ENCODE measurements at regions not wholly inside any gene's neighbourhood (a gene's known extent, or its start where the extent isn't known, plus 50 kb on each side); places are given as distances from the start of the nearest gene placed in this dataset.

DNA sequence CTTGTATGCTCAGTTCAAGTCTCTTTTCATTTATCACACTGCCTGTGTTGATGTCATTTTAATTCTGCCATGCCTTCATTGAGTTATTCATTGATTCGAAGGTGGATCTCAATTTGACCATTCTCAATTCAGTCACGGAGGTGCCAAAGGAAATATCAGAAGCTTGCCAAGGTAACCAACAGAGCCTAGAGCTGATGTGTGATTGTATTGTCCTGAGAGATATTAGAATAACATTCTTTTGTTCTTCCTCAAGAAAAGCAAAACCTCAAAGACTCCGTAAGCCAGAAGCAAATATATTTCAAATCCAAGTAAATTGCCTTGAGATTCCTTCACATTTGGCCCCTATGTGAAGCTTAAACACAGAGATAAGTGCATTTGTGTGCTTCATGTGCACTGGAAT lies 345.3 kb downstream of the CXCL12 start:
- no peak overlapping the region for H3K27ac ChIP-seq
- no peak for DNase-seq (ENCODE audit: low read depth in 1 of 2, low spot score in 2 of 2)

DNA sequence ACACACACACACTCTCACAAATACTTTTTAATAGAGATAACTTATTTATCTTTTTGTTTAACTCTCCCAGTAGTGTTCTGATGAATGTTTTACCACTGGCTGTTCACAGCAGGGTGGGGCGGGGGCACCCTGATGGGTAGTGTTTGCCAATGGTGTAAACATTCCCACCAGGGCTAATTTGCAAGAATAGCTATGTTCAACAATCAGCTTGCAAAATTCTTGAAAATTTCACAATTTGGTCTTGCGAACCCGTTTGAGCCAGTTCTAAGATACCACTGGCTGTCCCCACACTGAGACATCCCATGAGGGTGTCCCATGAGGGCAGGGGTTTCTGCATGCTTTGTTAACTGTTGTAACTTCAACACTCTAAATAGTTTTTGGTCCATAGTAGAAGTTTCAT lies 348.5 kb downstream of the CXCL12 start:
- no peaks in the 10 kb centered on the region for H3K4me1 ChIP-seq (replicated peaks)

More for the DNA sequence above, 345.3 kb downstream of the CXCL12 start:
- Histone ChIP-seq H3K27me3 (replicated peaks) (no peaks in the 10 kb centered on the region), H3K4me3 (no peak overlapping the region), H3K36me3 (no peaks in the 10 kb centered on the region), H3K9me3 (replicated peaks) (no peaks in the 10 kb centered on the region), H3K4me1 (replicated peaks) (no peaks in the 10 kb centered on the region)

DNA sequence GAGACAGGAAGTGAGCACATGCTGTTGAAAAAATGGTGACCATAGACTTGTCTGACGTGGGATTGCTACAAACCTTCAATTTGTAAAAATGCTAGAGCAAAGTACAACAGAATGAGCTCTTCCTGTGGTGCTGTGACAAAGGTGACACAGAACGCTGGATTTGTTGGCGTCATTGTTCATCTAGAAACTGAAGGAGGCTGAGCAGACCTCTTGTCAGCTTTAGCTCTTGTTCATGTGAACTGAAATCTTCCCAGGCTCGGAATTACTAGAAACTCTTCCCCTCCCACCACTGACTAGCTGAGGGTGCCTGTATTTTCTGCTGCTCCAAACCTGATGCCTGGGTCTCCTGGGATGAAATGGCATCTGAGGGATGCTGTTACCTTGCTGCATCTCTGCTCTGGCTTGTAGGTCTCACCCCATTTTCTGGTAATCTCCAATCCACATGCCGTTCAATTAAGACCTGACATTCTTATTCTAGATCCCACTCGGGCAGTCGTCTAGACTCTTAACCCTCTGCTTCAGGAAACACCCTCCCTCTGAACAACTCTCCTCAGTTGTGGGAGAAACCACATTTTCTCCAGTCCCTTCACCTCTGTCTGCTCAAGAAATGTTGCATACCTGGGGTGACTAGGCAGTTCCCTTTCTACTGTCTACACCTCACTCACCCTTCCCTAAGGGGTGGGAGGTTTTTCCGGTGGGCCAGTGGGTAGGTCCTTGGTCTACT lies 349.3 kb downstream of the CXCL12 start:
- DNase-seq (ENCODE audit: low read depth in 1 of 2, low spot score in 2 of 2): peak in 1 of 2 experiments; percentile 14
- no peaks in the 10 kb centered on the region for H3K27me3 ChIP-seq (replicated peaks)
- no peaks in the 10 kb centered on the region for H3K9me3 ChIP-seq (replicated peaks)
- no peaks in the 10 kb centered on the region for H3K36me3 ChIP-seq
- H3K4me3 ChIP-seq: no peak overlapping the region
- H3K4me1 ChIP-seq (replicated peaks): no peaks in the 10 kb centered on the region
- H3K27ac ChIP-seq: no peak overlapping the region

More for the DNA sequence above, 348.5 kb downstream of the CXCL12 start:
- no peaks in the 10 kb centered on the region for H3K36me3 ChIP-seq
- no peak overlapping the region for H3K27ac ChIP-seq
- peak in 1 of 2 experiments; percentile 12 for DNase-seq (ENCODE audit: low read depth in 1 of 2, low spot score in 2 of 2)
- H3K27me3 ChIP-seq (replicated peaks): no peaks in the 10 kb centered on the region
- H3K4me3 ChIP-seq: no peak overlapping the region
- no peaks in the 10 kb centered on the region for H3K9me3 ChIP-seq (replicated peaks)

GRCh38 chr10:44034946-44035345 lies 350.0 kb downstream of the CXCL12 start:
- DNase-seq (ENCODE audit: low read depth in 1 of 2, low spot score in 2 of 2): no peak
- no peak overlapping the region for H3K4me3 ChIP-seq

DNA sequence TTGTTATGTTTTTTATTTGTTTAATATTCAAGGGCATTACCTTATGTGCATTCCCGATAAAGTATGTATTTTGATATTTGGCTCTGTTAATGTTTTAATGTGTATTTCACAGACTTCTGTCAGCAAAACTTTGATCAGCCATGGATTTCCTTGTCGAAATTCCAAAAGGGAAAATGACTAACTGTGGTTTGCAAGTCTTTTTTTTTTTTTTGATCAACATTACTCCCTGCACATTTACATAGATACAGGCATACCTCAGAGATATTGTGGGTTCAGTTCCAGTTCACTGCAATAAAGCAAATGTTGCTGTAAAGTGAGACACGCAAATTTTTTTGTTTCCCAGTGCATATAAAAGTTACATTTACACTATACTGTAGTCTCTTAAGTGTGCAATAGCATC lies 351.9 kb downstream of the CXCL12 start:
- no peaks in the 10 kb centered on the region for H3K27me3 ChIP-seq (replicated peaks)
- H3K36me3 ChIP-seq: no peaks in the 10 kb centered on the region

More at GRCh38 chr10:44034946-44035345, 350.0 kb downstream of the CXCL12 start:
- Histone ChIP-seq H3K36me3 (no peaks in the 10 kb centered on the region), H3K9me3 (replicated peaks) (no peaks in the 10 kb centered on the region), H3K4me1 (replicated peaks) (no peaks in the 10 kb centered on the region), H3K27me3 (replicated peaks) (no peaks in the 10 kb centered on the region), H3K27ac (no peak overlapping the region)

GRCh38 chr10:44032216-44032615 lies 352.7 kb downstream of the CXCL12 start:
- Histone ChIP-seq H3K27ac (no peak overlapping the region), H3K27me3 (replicated peaks) (no peaks in the 10 kb centered on the region), H3K4me3 (no peak overlapping the region), H3K36me3 (no peaks in the 10 kb centered on the region), H3K4me1 (replicated peaks) (no peaks in the 10 kb centered on the region), H3K9me3 (replicated peaks) (no peaks in the 10 kb centered on the region)
- DNase-seq (ENCODE audit: low read depth in 1 of 2, low spot score in 2 of 2): no peak

More for the DNA sequence above, 351.9 kb downstream of the CXCL12 start:
- DNase-seq (ENCODE audit: low read depth in 1 of 2, low spot score in 2 of 2): no peak
- Histone ChIP-seq H3K4me1 (replicated peaks) (no peaks in the 10 kb centered on the region), H3K9me3 (replicated peaks) (no peaks in the 10 kb centered on the region), H3K4me3 (no peak overlapping the region), H3K27ac (no peak overlapping the region)

- Histone ChIP-seq H3K27ac (no peak overlapping the region), H3K36me3 (no peaks in the 10 kb centered on the region), H3K9me3 (replicated peaks) (no peaks in the 10 kb centered on the region), H3K4me1 (replicated peaks) (no peaks in the 10 kb centered on the region), H3K27me3 (replicated peaks) (no peaks in the 10 kb centered on the region), H3K4me3 (no peak overlapping the region)
- DNase-seq (ENCODE audit: low read depth in 1 of 2, low spot score in 2 of 2): no peak
These were observed 354.2 kb downstream of the CXCL12 start for GRCh38 chr10:44030738-44031137.

- H3K27ac ChIP-seq: no peak overlapping the region
- DNase-seq (ENCODE audit: low read depth in 1 of 2, low spot score in 2 of 2): peak in 1 of 2 experiments; percentile 9
- no peaks in the 10 kb centered on the region for H3K36me3 ChIP-seq
- no peaks in the 10 kb centered on the region for H3K27me3 ChIP-seq (replicated peaks)
- no peaks in the 10 kb centered on the region for H3K4me1 ChIP-seq (replicated peaks)
- no peaks in the 10 kb centered on the region for H3K9me3 ChIP-seq (replicated peaks)
- no peak overlapping the region for H3K4me3 ChIP-seq
These were observed 354.8 kb downstream of the CXCL12 start for GRCh38 chr10:44030132-44030531.

GRCh38 chr10:44028384-44029137 lies 356.3 kb downstream of the CXCL12 start:
- Histone ChIP-seq H3K9me3 (replicated peaks) (no peaks in the 10 kb centered on the region), H3K4me1 (replicated peaks) (no peaks in the 10 kb centered on the region), H3K36me3 (no peaks in the 10 kb centered on the region), H3K27me3 (replicated peaks) (no peaks in the 10 kb centered on the region), H3K4me3 (no peak overlapping the region), H3K27ac (no peak overlapping the region)
- peak in 1 of 2 experiments; percentile 30 for DNase-seq (ENCODE audit: low read depth in 1 of 2, low spot score in 2 of 2)

DNA sequence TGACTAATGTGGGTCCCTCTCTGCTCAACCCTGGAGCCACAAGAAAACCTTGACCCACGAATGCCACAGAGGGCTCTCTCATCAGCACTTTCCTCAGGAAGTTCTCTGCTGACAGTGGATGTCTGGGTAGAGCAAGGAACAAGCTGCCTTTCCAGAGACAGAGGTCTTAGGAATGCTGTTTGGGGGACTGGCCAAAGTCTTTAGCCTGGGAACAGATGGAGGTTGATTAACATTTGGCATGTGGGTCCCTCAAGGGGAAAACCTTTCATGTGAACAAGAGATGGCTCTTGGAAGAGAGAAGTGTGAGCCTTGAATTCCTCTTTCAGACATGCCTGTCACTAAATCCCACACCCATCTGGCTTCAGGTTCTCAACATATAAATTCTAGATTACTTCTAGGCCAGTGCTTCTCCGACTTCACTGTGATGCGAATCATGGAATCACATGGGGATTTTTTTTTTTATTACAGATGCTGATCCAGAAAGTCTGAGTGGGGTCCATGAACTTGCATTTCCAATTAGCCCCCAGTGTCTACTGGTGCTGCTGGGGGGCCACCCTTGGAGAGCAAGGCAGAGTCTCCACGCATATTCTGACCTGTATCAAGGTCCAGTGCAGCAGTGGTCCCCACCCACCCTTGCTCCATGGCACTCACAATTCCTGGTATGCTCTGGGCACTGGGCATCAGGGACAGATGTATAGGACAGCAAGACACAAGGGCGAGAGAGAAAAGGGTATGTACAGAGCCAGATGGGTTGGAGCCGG lies 360.4 kb downstream of the CXCL12 start:
- no peak overlapping the region for H3K27ac ChIP-seq
- H3K4me3 ChIP-seq: no peak overlapping the region
- H3K4me1 ChIP-seq (replicated peaks): no peaks in the 10 kb centered on the region
- H3K27me3 ChIP-seq (replicated peaks): 0 out of 2 replicates have a peak, but pooled peaks cover 5% of the 10 kb centered on the region
- no peak for DNase-seq (ENCODE audit: low read depth in 1 of 2, low spot score in 2 of 2)
- no peaks in the 10 kb centered on the region for H3K9me3 ChIP-seq (replicated peaks)
- H3K36me3 ChIP-seq: no peaks in the 10 kb centered on the region

- DNase-seq (ENCODE audit: low read depth in 1 of 2, low spot score in 2 of 2): no peak
- H3K4me3 ChIP-seq: no peak overlapping the region
- H3K27me3 ChIP-seq (replicated peaks): 0 out of 2 replicates have a peak, but pooled peaks cover 5% of the 10 kb centered on the region
- no peaks in the 10 kb centered on the region for H3K9me3 ChIP-seq (replicated peaks)
- H3K36me3 ChIP-seq: no peaks in the 10 kb centered on the region
- H3K27ac ChIP-seq: no peak overlapping the region
- H3K4me1 ChIP-seq (replicated peaks): no peaks in the 10 kb centered on the region
These were observed 361.4 kb downstream of the CXCL12 start for GRCh38 chr10:44023517-44023916.

GRCh38 chr10:44022203-44022602 lies 362.7 kb downstream of the CXCL12 start:
- Histone ChIP-seq H3K4me3 (no peak overlapping the region), H3K27ac (no peak overlapping the region), H3K36me3 (no peaks in the 10 kb centered on the region), H3K4me1 (replicated peaks) (no peaks in the 10 kb centered on the region), H3K9me3 (replicated peaks) (no peaks in the 10 kb centered on the region), H3K27me3 (replicated peaks) (0 out of 2 replicates have a peak, but pooled peaks cover 5% of the 10 kb centered on the region)
- no peak for DNase-seq (ENCODE audit: low read depth in 1 of 2, low spot score in 2 of 2)

DNA sequence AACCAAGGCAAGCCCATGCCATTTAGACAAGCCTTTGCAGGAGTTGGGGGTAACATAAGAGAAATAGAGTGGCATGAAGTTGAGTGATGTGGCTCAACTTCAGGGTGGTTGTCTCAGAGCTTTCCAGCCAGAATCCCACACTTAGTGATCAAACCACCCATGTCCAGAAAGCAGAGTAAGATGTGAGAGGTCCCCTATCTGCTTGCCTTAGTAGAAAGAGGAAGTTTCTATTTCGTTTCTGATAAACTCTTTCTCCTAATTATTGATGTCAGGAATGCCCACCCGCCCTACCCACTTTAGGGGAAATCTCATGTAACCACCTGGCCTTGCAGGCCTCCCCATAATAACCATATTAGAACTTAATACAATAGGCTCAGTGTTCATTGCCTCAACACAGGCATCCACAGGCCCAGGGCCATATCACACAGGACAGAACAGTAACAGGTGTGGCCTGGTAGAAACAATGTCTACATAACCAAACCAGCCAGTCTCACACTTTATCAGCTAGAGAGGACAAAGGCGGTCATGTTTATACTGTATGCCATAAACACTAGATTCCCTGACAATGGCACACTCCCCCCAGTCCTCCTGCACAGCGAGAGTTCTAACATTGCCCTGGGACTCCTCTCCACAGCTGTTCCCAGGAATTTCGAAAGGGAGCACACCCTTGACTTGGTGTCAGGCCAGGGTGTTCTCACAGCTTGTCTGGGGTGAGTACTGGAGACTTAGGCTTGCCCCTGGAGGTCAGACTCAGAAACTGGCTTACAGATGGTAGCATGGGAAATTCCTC lies 364.4 kb downstream of the CXCL12 start:
- Histone ChIP-seq H3K27me3 (replicated peaks) (0 out of 2 replicates have a peak, but pooled peaks cover 5% of the 10 kb centered on the region), H3K9me3 (replicated peaks) (no peaks in the 10 kb centered on the region), H3K4me3 (no peak overlapping the region), H3K36me3 (no peaks in the 10 kb centered on the region), H3K4me1 (replicated peaks) (no peaks in the 10 kb centered on the region), H3K27ac (no peak overlapping the region)
- DNase-seq (ENCODE audit: low read depth in 1 of 2, low spot score in 2 of 2): no peak

Data from SJSA1 (cell line).